ENCODE measurements at regions not wholly inside any gene's neighbourhood (a gene's known extent, or its start where the extent isn't known, plus 50 kb on each side); places are given as distances from the start of the nearest gene placed in this dataset.
A peak's percentile ranks its signal among the peaks of the same experiment; 100 is the strongest.

GRCh38 chr12:126899926-126900792 is 1366.8 kb upstream of the TMEM132C start:
- WGBS, 2 donors (ENCODE audit: extremely low coverage in 2 of 2, insufficient read length in 2 of 2, insufficient replicate concordance in 1 of 2), result no CpG with 5 or more reads among the region's 31 CpGs
- no peak overlapping the region for H3K4me3 ChIP-seq (ENCODE audit: low read length in 2 of 2)
- no peaks in the 10 kb centered on the region for H3K79me1 ChIP-seq (ENCODE audit: low read depth, low read length)

GRCh38 chr12:126903027-126903876 is 1363.7 kb upstream of the TMEM132C start:
- Histone ChIP-seq H3K4ac (ENCODE audit: low read length) (no peak overlapping the region), H3K36me3 (replicated peaks in 1 of 2; ENCODE audit: control insufficient read depth in 2 of 2, insufficient read depth in 2 of 2, low read length in 2 of 2) (no peaks in the 10 kb centered on the region), H3K27ac (replicated peaks; ENCODE audit: low read length) (no peak overlapping the region), H4K91ac (ENCODE audit: low read depth, low read length, poor library complexity) (no peak overlapping the region), H3K4me2 (ENCODE audit: insufficient read depth, low read length, poor library complexity, severe bottlenecking) (no peak overlapping the region), H3K4me3 (ENCODE audit: low read length in 2 of 2) (no peak overlapping the region), H3K14ac (ENCODE audit: low read length) (no peak overlapping the region), H4K8ac (ENCODE audit: low read depth, low read length) (no peak overlapping the region), H2AFZ (ENCODE audit: low read length) (no peak overlapping the region), H3K23ac (ENCODE audit: low read depth, low read length, poor library complexity) (no peak overlapping the region), H3K9me3 (replicated peaks in 1 of 2; ENCODE audit: control insufficient read depth in 2 of 2, insufficient read depth in 1 of 2, low read depth in 1 of 2, low read length in 2 of 2) (no peaks in the 10 kb centered on the region), H2BK5ac (ENCODE audit: low read length) (no peak overlapping the region), H2BK15ac (ENCODE audit: low read length) (no peak overlapping the region), H3K9ac (ENCODE audit: low read depth, low read length, poor library complexity) (no peak overlapping the region), H2BK120ac (ENCODE audit: low read depth, low read length) (no peak overlapping the region), H3K4me1 (ENCODE audit: control insufficient read depth in 2 of 2, insufficient read depth in 1 of 2, low read depth in 1 of 2, low read length in 2 of 2) (peaks cover 0 to 5% of the 10 kb centered on the region in 2 donors), H2BK12ac (ENCODE audit: low read length) (no peak overlapping the region), H3K18ac (ENCODE audit: low read length) (peak overlapping the region; percentile 45), H3K79me1 (ENCODE audit: low read depth, low read length) (no peaks in the 10 kb centered on the region), H3K27me3 (ENCODE audit: control insufficient read depth in 3 of 3, insufficient read depth in 3 of 3, low read depth in 1 of 3, low read length in 3 of 3) (no peaks in the 10 kb centered on the region), H2AK5ac (ENCODE audit: low read depth, low read length) (no peak overlapping the region)
- WGBS, 2 donors (ENCODE audit: extremely low coverage in 2 of 2, insufficient read length in 2 of 2, insufficient replicate concordance in 1 of 2), result no CpG with 5 or more reads among the region's 9 CpGs
- DNase-seq (ENCODE audit: low spot score), result no peak

More at GRCh38 chr12:126899926-126900792, 1366.8 kb upstream of the TMEM132C start:
- Histone ChIP-seq H2BK12ac (ENCODE audit: low read length) (no peak overlapping the region), H3K14ac (ENCODE audit: low read length) (no peak overlapping the region), H3K36me3 (replicated peaks in 1 of 2; ENCODE audit: control insufficient read depth in 2 of 2, insufficient read depth in 2 of 2, low read length in 2 of 2) (no peaks in the 10 kb centered on the region), H4K8ac (ENCODE audit: low read depth, low read length) (no peak overlapping the region), H2BK15ac (ENCODE audit: low read length) (no peak overlapping the region), H2AK5ac (ENCODE audit: low read depth, low read length) (no peak overlapping the region), H2BK120ac (ENCODE audit: low read depth, low read length) (no peak overlapping the region), H2AFZ (ENCODE audit: low read length) (no peak overlapping the region), H3K18ac (ENCODE audit: low read length) (peak overlapping the region; percentile 9), H3K27ac (replicated peaks; ENCODE audit: low read length) (no peak overlapping the region), H4K91ac (ENCODE audit: low read depth, low read length, poor library complexity) (no peak overlapping the region), H3K27me3 (ENCODE audit: control insufficient read depth in 3 of 3, insufficient read depth in 3 of 3, low read depth in 1 of 3, low read length in 3 of 3) (no peaks in the 10 kb centered on the region), H2BK5ac (ENCODE audit: low read length) (no peak overlapping the region), H3K4me2 (ENCODE audit: insufficient read depth, low read length, poor library complexity, severe bottlenecking) (no peak overlapping the region), H3K9ac (ENCODE audit: low read depth, low read length, poor library complexity) (no peak overlapping the region), H3K23ac (ENCODE audit: low read depth, low read length, poor library complexity) (no peak overlapping the region), H3K9me3 (replicated peaks in 1 of 2; ENCODE audit: control insufficient read depth in 2 of 2, insufficient read depth in 1 of 2, low read depth in 1 of 2, low read length in 2 of 2) (peaks cover 0 to 3% of the 10 kb centered on the region in 2 donors), H3K4ac (ENCODE audit: low read length) (no peak overlapping the region), H3K4me1 (ENCODE audit: control insufficient read depth in 2 of 2, insufficient read depth in 1 of 2, low read depth in 1 of 2, low read length in 2 of 2) (peaks cover 0 to 4% of the 10 kb centered on the region in 2 donors)
- no peak for DNase-seq (ENCODE audit: low spot score)

GRCh38 chr12:126905752-126906151 is 1361.2 kb upstream of the TMEM132C start:
- H3K4me1 ChIP-seq (ENCODE audit: control insufficient read depth in 2 of 2, insufficient read depth in 1 of 2, low read depth in 1 of 2, low read length in 2 of 2), result peaks cover 0 to 5% of the 10 kb centered on the region in 2 donors
- no peak overlapping the region for H3K14ac ChIP-seq (ENCODE audit: low read length)
- no peak overlapping the region for H3K9ac ChIP-seq (ENCODE audit: low read depth, low read length, poor library complexity)
- no peak overlapping the region for H3K18ac ChIP-seq (ENCODE audit: low read length)
- no peak overlapping the region for H4K8ac ChIP-seq (ENCODE audit: low read depth, low read length)
- H3K4ac ChIP-seq (ENCODE audit: low read length), result no peak overlapping the region
- no peak overlapping the region for H2AFZ ChIP-seq (ENCODE audit: low read length)
- no peak overlapping the region for H4K91ac ChIP-seq (ENCODE audit: low read depth, low read length, poor library complexity)
- no peak overlapping the region for H2BK5ac ChIP-seq (ENCODE audit: low read length)
- H3K36me3 ChIP-seq (replicated peaks in 1 of 2; ENCODE audit: control insufficient read depth in 2 of 2, insufficient read depth in 2 of 2, low read length in 2 of 2), result no peaks in the 10 kb centered on the region
- no peak overlapping the region for H2BK12ac ChIP-seq (ENCODE audit: low read length)
- no peak for DNase-seq (ENCODE audit: low spot score)
- no peak overlapping the region for H2BK15ac ChIP-seq (ENCODE audit: low read length)
- peak overlapping the region in 1 of 2 donors; percentile 59 for H3K4me3 ChIP-seq (ENCODE audit: low read length in 2 of 2)
- no peaks in the 10 kb centered on the region for H3K27me3 ChIP-seq (ENCODE audit: control insufficient read depth in 3 of 3, insufficient read depth in 3 of 3, low read depth in 1 of 3, low read length in 3 of 3)
- H3K27ac ChIP-seq (replicated peaks; ENCODE audit: low read length), result no peak overlapping the region
- no peak overlapping the region for H3K4me2 ChIP-seq (ENCODE audit: insufficient read depth, low read length, poor library complexity, severe bottlenecking)
- no CpG with 5 or more reads among the region's 2 CpGs for WGBS, 2 donors (ENCODE audit: extremely low coverage in 2 of 2, insufficient read length in 2 of 2, insufficient replicate concordance in 1 of 2)
- H3K23ac ChIP-seq (ENCODE audit: low read depth, low read length, poor library complexity), result no peak overlapping the region
- no peak overlapping the region for H2BK120ac ChIP-seq (ENCODE audit: low read depth, low read length)
- no peaks in the 10 kb centered on the region for H3K9me3 ChIP-seq (replicated peaks in 1 of 2; ENCODE audit: control insufficient read depth in 2 of 2, insufficient read depth in 1 of 2, low read depth in 1 of 2, low read length in 2 of 2)
- H2AK5ac ChIP-seq (ENCODE audit: low read depth, low read length), result no peak overlapping the region
- H3K79me1 ChIP-seq (ENCODE audit: low read depth, low read length), result no peaks in the 10 kb centered on the region
